Heart right ventricle (tissue), 16 donors: ENCODE measurements at regions not wholly inside any gene's neighbourhood (a gene's known extent, or its start where the extent isn't known, plus 50 kb on each side); places are given as distances from the start of the nearest gene placed in this dataset.

Source experiments
- ATAC-seq, 8 donors: fragments of 200-7000 bp; cut with Tn5 transposase; one replicate each; pipeline ENCODE4 v1.9.1; 2020; ENCODE audit warnings: mild to moderate bottlenecking in 8 of 8, moderate library complexity in 8 of 8, moderate number of reproducible peaks in 1 of 8
- DNase-seq, 2 donors: peaks; one replicate each; pipeline ENCODE4 v3.0.0-alpha.2; 2020
- H3K27ac ChIP-seq, 10 donors: fragments of 200-600 bp; sonication (generic) in 2 of 10; one replicate each; pipeline versions ENCODE4 v1.5.0 to v1.8.0; 2020 to 2022; ENCODE audit warnings: mild to moderate bottlenecking in 3 of 10
- H3K27me3 ChIP-seq, 7 donors: fragments of 200-600 bp; one replicate each; pipeline ENCODE4 v1.8.0; 2021 to 2022; ENCODE audit warnings: mild to moderate bottlenecking in 2 of 7
- H3K36me3 ChIP-seq, 9 donors: fragments of 200-600 bp; sonication (generic) in 1 of 9; one replicate each; pipeline versions ENCODE4 v1.5.0 to v1.8.0; 2020 to 2022; ENCODE audit warnings: mild to moderate bottlenecking in 2 of 9
- H3K4me1 ChIP-seq, 9 donors: fragments of 200-600 bp; sonication (generic) in 1 of 9; one replicate each; pipeline versions ENCODE4 v1.5.0 to v1.8.0; 2020 to 2022; ENCODE audit warnings: mild to moderate bottlenecking in 4 of 9
- H3K4me3 ChIP-seq, 10 donors: fragments of 200-600 bp; sonication (generic) in 2 of 10; one replicate each; pipeline versions ENCODE4 v1.5.0 to v1.8.0; 2020 to 2022; ENCODE audit warnings: mild to moderate bottlenecking in 7 of 10, moderate library complexity in 2 of 10
- H3K9me3 ChIP-seq, 11 donors: fragments of 200-600 bp in 10 of 11; sonication (generic) in 2 of 11; one replicate each; pipeline versions ENCODE4 v1.5.0 to v1.8.0; 2013 to 2022; ENCODE audit warnings: mild to moderate bottlenecking in 2 of 11, control low read depth in 1 of 11, moderate library complexity in 1 of 11
- WGBS, 2 donors: extraction: QIAGEN DNeasy Blood & Tissue Kit; methylation state at CpG; one replicate each; pipeline ENCODE4 v1.1.7; 2013; ENCODE audit warnings: inconsistent platforms in 1 of 2; 5-methylcytosine and 5-hydroxymethylcytosine counted together
- intact Hi-C, 10 donors: fragments of 100-400 bp; cut with DNase I; formaldehyde crosslinking; loops; one replicate each; pipeline versions ENCODE4 v1.11.1 to v1.14.2; 2022
- TF ChIP-seq, protein P1 (sequence below), 9 donors: fragments of 200-600 bp; sonication (generic) in 2 of 9; IDR thresholded peaks; one replicate each; pipeline versions ENCODE4 v1.5.0 to v1.8.0; 2021 to 2022; ENCODE audit warnings: antibody characterized with exemption in 9 of 9, mild to moderate bottlenecking in 5 of 9, moderate library complexity in 1 of 9
- donor health status: Arrhythmogenic right ventricular cardiomyopathy.
- donor health status: ischemic (EF 13 %, LVEDD 7.1; RV severe dilation, severe dysfunction).
- donor health status: healthy with polysubstance abuse.
- donor health status: DM: no; HTN: yes; CAD: no.
- donor health status: DM: no; HTN: no; CAD: no.
- donor health status: ischemic (EF 25% LVEDD 6.9; RV normal size, moderate dysfunction).
- donor health status: ischemic (EF 25% LVEDD 5.7; RV mildly dilated, moderate dysfunction).
- donor health status: healthy.
- donor health status: DM: yes; HTN: yes; CAD: no.
- donor health status: Ischemic cardiomyopathy.
- donor health status: ischemic (EF 35%, LVEDD 5.7; RV mildly dilated, moderate dysfunction).
- donor health status: nonischemic (EF 11% LVEDD 7.7; RV severe dilation, severe dysfunction).
- donor health status: DM: yes; HTN: yes; CAD: no.
- donor health status: PGD.
- donor health status: ischemic (EF 29% LVEDD 5.4; RV normal size, mild dysfunction).
- donor health status: nonischemic (EF 23%, LVEDD 6.1; RV moderate dilation, normal function).

- no peaks in the 10 kb centered on the region for H3K9me3 ChIP-seq
- TF ChIP-seq, protein P1, sequence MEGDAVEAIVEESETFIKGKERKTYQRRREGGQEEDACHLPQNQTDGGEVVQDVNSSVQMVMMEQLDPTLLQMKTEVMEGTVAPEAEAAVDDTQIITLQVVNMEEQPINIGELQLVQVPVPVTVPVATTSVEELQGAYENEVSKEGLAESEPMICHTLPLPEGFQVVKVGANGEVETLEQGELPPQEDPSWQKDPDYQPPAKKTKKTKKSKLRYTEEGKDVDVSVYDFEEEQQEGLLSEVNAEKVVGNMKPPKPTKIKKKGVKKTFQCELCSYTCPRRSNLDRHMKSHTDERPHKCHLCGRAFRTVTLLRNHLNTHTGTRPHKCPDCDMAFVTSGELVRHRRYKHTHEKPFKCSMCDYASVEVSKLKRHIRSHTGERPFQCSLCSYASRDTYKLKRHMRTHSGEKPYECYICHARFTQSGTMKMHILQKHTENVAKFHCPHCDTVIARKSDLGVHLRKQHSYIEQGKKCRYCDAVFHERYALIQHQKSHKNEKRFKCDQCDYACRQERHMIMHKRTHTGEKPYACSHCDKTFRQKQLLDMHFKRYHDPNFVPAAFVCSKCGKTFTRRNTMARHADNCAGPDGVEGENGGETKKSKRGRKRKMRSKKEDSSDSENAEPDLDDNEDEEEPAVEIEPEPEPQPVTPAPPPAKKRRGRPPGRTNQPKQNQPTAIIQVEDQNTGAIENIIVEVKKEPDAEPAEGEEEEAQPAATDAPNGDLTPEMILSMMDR (IDR thresholded peaks at IDR 0.05), result no peak
- WGBS, 2 donors, result 90% methylated on average over 1 of the region's 1 CpG
- DNase-seq, result no peak
- no peaks in the 10 kb centered on the region for H3K27me3 ChIP-seq
- intact Hi-C loops, result loop anchor here in 1 of 10 donors (10.0 kb wide), 1 partner anchor 63 kb away; no protein-coding TSS in a partner anchor
- H3K36me3 ChIP-seq, result no peaks in the 10 kb centered on the region
- ATAC-seq, result no peak
- no peak overlapping the region for H3K4me3 ChIP-seq
- no peaks in the 10 kb centered on the region for H3K4me1 ChIP-seq
- H3K27ac ChIP-seq, result no peak overlapping the region
Observed at GRCh38 chr16:55988013-55988412, 112.8 kb upstream of the CES5A start.

DNA sequence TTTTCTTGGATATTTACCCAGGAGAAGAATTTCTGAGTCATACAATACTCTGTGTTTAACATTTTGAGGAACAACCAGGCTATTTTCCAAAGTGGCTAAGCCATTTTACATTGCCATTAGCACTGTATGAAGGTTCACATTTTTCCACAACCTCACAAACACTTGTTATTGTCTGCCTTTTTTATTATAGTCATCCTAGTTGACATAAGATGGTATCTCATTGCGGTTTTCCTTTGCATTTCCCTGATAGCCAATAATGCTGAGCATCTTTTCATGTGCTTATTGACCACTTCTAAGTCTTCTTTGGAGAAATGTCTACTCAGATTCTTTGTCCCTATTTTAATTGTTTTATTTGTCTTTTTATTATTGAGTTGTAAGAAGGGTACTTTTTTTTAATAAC, 107.4 kb upstream of the CES5A start:
- DNase-seq, result no peak
- TF ChIP-seq, protein P1 (IDR thresholded peaks at IDR 0.05), result no peak
- Histone ChIP-seq H3K36me3 (no peaks in the 10 kb centered on the region), H3K27me3 (no peaks in the 10 kb centered on the region), H3K9me3 (no peaks in the 10 kb centered on the region), H3K27ac (no peak overlapping the region), H3K4me1 (no peaks in the 10 kb centered on the region), H3K4me3 (no peak overlapping the region)
- ATAC-seq, result no peak
- WGBS, 2 donors, result 64 to 71% methylated on average over 1 of the region's 1 CpG
- intact Hi-C loops, result loop anchor here in 1 of 10 donors (10.0 kb wide), 1 partner anchor 58 kb away; no protein-coding TSS in a partner anchor

- WGBS, 2 donors, result 70 to 71% methylated on average over 2 of the region's 2 CpGs
- no peak for ATAC-seq
- Histone ChIP-seq H3K9me3 (no peaks in the 10 kb centered on the region), H3K36me3 (no peaks in the 10 kb centered on the region), H3K27me3 (no peaks in the 10 kb centered on the region), H3K4me1 (no peaks in the 10 kb centered on the region), H3K27ac (no peak overlapping the region), H3K4me3 (no peak overlapping the region)
- TF ChIP-seq, protein P1 (IDR thresholded peaks at IDR 0.05), result no peak
- no peak for DNase-seq
- intact Hi-C loops, result loop anchor here in 1 of 10 donors (10.0 kb wide), 1 partner anchor 57 kb away; no protein-coding TSS in a partner anchor
Observed at GRCh38 chr16:55981557-55981956, 106.4 kb upstream of the CES5A start.

GRCh38 chr16:55976815-55977214, 101.6 kb upstream of the CES5A start:
- TF ChIP-seq, protein P1 (IDR thresholded peaks at IDR 0.05), result no peak
- Histone ChIP-seq H3K4me1 (no peaks in the 10 kb centered on the region), H3K27me3 (no peaks in the 10 kb centered on the region), H3K4me3 (no peak overlapping the region), H3K9me3 (no peaks in the 10 kb centered on the region), H3K36me3 (no peaks in the 10 kb centered on the region), H3K27ac (no peak overlapping the region)
- intact Hi-C loops, result no loop called here
- ATAC-seq (no peak), DNase-seq (no peak)
- 43 to 58% methylated on average over 2 of the region's 2 CpGs for WGBS, 2 donors
